Central memory CD8-positive, alpha-beta T cell (primary cell): ENCODE measurements at regions not wholly inside any gene's neighbourhood (a gene's known extent, or its start where the extent isn't known, plus 50 kb on each side); places are given as distances from the start of the nearest gene placed in this dataset.
A peak's percentile ranks its signal among the peaks of the same experiment; 100 is the strongest.

Experiments
- ATAC-seq: fragments of 150-1000 bp; cut with Tn5 transposase; replicated peaks from 2 replicates; pipeline ENCODE4 v1.10.0; 2022; ENCODE audit warnings: mild to moderate bottlenecking, moderate FRiP score, moderate number of reproducible peaks; ENCODE audit not compliant: poor library complexity, severe bottlenecking; ENCODE audit errors: extremely low read depth
- DNase-seq, 2 donors: peaks; one replicate each; pipeline ENCODE4 v3.0.0; 2021; ENCODE audit warnings: low spot score in 2 of 2
- H3K27ac Mint-ChIP-seq: one replicate; pipeline ENCODE4 v1.8.0; 2022; ENCODE audit warnings: low read depth, mild to moderate bottlenecking, moderate library complexity, mixed read lengths
- H3K27me3 Mint-ChIP-seq: one replicate; pipeline ENCODE4 v1.8.0; 2022; ENCODE audit warnings: mixed read lengths
- H3K36me3 Mint-ChIP-seq: one replicate; pipeline ENCODE4 v1.8.0; 2022; ENCODE audit warnings: mild to moderate bottlenecking, moderate library complexity, mixed read lengths; ENCODE audit not compliant: insufficient read depth
- H3K4me1 Mint-ChIP-seq: one replicate; pipeline ENCODE4 v1.8.0; 2022; ENCODE audit warnings: mixed read lengths
- H3K4me3 Mint-ChIP-seq: one replicate; pipeline ENCODE4 v1.8.0; 2022; ENCODE audit warnings: mild to moderate bottlenecking, moderate library complexity, mixed read lengths
- H3K9me3 Mint-ChIP-seq: one replicate; pipeline ENCODE4 v1.8.0; 2022; ENCODE audit warnings: mixed read lengths

DNA sequence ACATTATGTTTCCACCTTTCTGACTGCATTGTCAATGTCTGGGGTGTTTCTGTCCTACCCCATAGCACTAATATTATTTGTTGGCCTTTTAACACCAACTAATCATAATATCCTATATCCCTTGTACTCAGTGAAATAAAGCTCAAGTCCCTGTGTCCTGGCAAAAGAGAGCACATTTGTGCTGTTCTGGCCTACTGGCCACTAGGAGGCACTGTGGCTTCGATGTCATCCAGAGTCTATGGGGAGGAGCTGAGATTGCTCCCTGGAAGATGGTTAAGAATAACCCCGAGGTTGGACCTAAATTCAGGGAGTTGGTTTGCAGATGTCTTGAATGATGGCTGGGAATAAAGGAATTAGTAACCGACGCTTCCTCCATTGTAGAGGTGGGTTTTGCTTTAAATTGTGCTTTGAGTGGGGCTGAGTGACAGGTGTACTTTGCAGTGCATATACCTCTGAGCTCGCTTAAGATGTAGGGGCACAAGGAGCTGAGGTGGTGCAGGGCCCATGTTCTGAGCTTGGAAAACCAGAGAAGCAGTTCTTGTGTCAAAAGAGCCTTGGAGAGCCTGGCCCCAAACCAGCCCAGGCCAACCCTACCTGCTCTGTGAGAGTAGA lies 191.2 kb upstream of the PRSS1 start:
- Mint-ChIP-seq H3K9me3 (no peaks in the 10 kb centered on the region), H3K27me3 (peaks cover 24% of the 10 kb centered on the region), H3K4me3 (no peak overlapping the region), H3K36me3 (no peaks in the 10 kb centered on the region), H3K27ac (no peak overlapping the region), H3K4me1 (peaks cover 7% of the 10 kb centered on the region)
- no peak for DNase-seq
- no peak for ATAC-seq

GRCh38 chr7:142556740-142557139 lies 192.5 kb upstream of the PRSS1 start:
- no peak overlapping the region for H3K4me3 Mint-ChIP-seq
- H3K27ac Mint-ChIP-seq = no peak overlapping the region
- H3K36me3 Mint-ChIP-seq = no peaks in the 10 kb centered on the region
- peaks cover 24% of the 10 kb centered on the region for H3K27me3 Mint-ChIP-seq
- H3K9me3 Mint-ChIP-seq = no peaks in the 10 kb centered on the region
- ATAC-seq (no peak), DNase-seq (no peak)
- H3K4me1 Mint-ChIP-seq = peaks cover 1% of the 10 kb centered on the region

GRCh38 chr7:142554560-142555532 lies 194.4 kb upstream of the PRSS1 start:
- H3K36me3 Mint-ChIP-seq = no peaks in the 10 kb centered on the region
- no peak overlapping the region for H3K27ac Mint-ChIP-seq
- DNase-seq (no peak), ATAC-seq (no peak)
- peaks cover 24% of the 10 kb centered on the region for H3K27me3 Mint-ChIP-seq
- H3K4me1 Mint-ChIP-seq = no peaks in the 10 kb centered on the region
- H3K9me3 Mint-ChIP-seq = no peaks in the 10 kb centered on the region
- H3K4me3 Mint-ChIP-seq = no peak overlapping the region

DNA sequence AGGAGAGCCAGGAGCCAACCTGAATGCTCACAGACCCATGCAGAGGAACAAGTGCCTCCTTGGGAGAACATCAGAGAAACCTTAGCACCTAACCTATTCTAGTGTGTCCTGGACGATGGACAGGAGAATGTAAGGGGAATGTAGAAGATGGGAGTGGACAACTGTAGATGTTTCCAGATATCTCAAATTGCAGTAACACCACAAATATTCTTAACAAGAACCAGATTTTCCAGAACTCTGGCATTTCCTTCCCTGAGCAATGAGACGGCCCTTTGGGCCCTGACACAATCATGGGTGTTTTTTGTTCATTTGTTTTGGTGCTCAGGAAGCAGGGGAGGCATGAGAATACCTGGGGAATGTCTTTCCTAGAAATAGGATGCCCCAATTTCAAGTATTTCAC lies 196.1 kb upstream of the PRSS1 start:
- Mint-ChIP-seq H3K27me3 (peaks cover 24% of the 10 kb centered on the region), H3K9me3 (no peaks in the 10 kb centered on the region), H3K27ac (no peak overlapping the region), H3K36me3 (no peaks in the 10 kb centered on the region), H3K4me1 (no peaks in the 10 kb centered on the region), H3K4me3 (no peak overlapping the region)
- ATAC-seq (no peak), DNase-seq (no peak)

- H3K4me3 Mint-ChIP-seq = no peak overlapping the region
- H3K4me1 Mint-ChIP-seq = no peaks in the 10 kb centered on the region
- no peak overlapping the region for H3K27ac Mint-ChIP-seq
- ATAC-seq = no peak
- no peak for DNase-seq
- H3K27me3 Mint-ChIP-seq = no peaks in the 10 kb centered on the region
- no peaks in the 10 kb centered on the region for H3K36me3 Mint-ChIP-seq
- H3K9me3 Mint-ChIP-seq = no peaks in the 10 kb centered on the region
Observed at GRCh38 chr7:142548978-142549377, 200.3 kb upstream of the PRSS1 start.

DNA sequence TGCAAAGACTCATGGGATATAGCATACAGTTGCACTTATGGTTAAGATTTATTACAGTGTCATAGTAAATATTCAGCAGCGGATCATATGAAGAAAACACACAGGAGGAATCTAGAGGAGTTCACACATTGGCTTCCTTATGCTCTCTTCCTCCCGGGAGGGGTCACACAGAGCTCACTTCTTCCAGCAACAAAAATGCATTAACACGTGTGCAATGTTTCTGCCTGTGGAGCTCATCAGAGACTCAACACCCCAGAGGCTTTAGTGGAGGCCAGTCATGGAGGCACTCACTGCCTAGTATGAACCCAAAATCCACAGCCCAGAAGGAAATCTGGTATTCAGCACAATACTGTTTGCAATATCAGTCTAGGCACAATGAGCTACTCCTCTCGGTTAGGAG lies 202.8 kb upstream of the PRSS1 start:
- Mint-ChIP-seq H3K4me1 (no peaks in the 10 kb centered on the region), H3K4me3 (no peak overlapping the region), H3K27ac (no peak overlapping the region), H3K36me3 (no peaks in the 10 kb centered on the region), H3K27me3 (no peaks in the 10 kb centered on the region), H3K9me3 (no peaks in the 10 kb centered on the region)
- no peak for ATAC-seq
- no peak for DNase-seq

GRCh38 chr7:142542942-142543341 lies 206.3 kb upstream of the PRSS1 start:
- DNase-seq = no peak
- Mint-ChIP-seq H3K36me3 (no peaks in the 10 kb centered on the region), H3K4me1 (no peaks in the 10 kb centered on the region), H3K9me3 (no peaks in the 10 kb centered on the region), H3K27ac (no peak overlapping the region), H3K27me3 (no peaks in the 10 kb centered on the region), H3K4me3 (no peak overlapping the region)
- no peak for ATAC-seq

GRCh38 chr7:142542105-142542504 lies 207.2 kb upstream of the PRSS1 start:
- Mint-ChIP-seq H3K9me3 (no peaks in the 10 kb centered on the region), H3K36me3 (no peaks in the 10 kb centered on the region), H3K27me3 (no peaks in the 10 kb centered on the region), H3K4me3 (no peak overlapping the region), H3K4me1 (no peaks in the 10 kb centered on the region), H3K27ac (no peak overlapping the region)
- DNase-seq (no peak), ATAC-seq (no peak)

DNA sequence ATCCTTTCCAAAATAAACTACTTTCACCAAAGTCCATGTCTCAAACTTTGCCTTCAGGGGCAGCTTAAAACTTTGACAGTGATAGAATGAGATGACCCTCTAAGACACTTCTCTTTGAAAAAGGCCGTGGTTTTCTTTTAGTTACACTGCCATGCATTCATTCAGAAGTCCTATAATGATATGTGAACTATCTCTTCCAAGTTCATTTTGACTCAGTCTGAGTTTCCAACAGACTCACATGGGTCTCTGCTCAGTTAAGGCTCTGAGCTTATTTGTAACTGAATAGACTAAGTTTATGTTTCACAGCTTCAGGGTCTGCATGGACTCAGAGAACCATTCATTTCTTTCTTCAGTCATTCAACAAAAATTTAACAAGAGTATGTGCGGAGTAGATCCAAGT lies 208.9 kb upstream of the PRSS1 start:
- peaks cover 5% of the 10 kb centered on the region for H3K4me1 Mint-ChIP-seq

DNA sequence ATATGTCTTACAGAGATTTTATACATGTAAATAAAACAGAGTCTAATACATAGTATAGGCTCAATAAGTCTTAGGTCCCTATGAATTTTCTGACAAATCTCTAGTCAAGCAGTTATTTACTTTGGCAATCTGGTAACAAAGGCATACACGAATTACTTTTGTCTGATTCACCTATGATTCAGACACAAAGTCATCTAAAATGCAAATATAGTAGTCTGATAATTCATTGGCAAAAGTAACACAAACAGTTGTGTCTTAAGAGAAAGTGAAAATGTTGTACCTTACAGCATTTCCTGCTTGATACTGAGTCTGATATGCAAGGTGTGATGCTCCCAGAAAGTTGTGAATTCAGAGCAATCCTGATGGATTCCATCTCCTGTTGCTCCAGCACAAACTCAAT lies 209.4 kb upstream of the PRSS1 start:
- no peaks in the 10 kb centered on the region for H3K36me3 Mint-ChIP-seq
- H3K4me1 Mint-ChIP-seq = peaks cover 10% of the 10 kb centered on the region
- no peak for DNase-seq
- H3K27ac Mint-ChIP-seq = no peak overlapping the region
- no peaks in the 10 kb centered on the region for H3K9me3 Mint-ChIP-seq
- no peak overlapping the region for H3K4me3 Mint-ChIP-seq
- ATAC-seq = no peak
- H3K27me3 Mint-ChIP-seq = no peaks in the 10 kb centered on the region

More for the DNA sequence above, 208.9 kb upstream of the PRSS1 start:
- Mint-ChIP-seq H3K4me3 (no peak overlapping the region), H3K9me3 (no peaks in the 10 kb centered on the region), H3K36me3 (no peaks in the 10 kb centered on the region), H3K27me3 (no peaks in the 10 kb centered on the region), H3K27ac (no peak overlapping the region)
- DNase-seq (no peak), ATAC-seq (no peak)

- H3K27ac Mint-ChIP-seq = no peak overlapping the region
- ATAC-seq (no peak), DNase-seq (no peak)
Observed at GRCh38 chr7:142537760-142538159, 211.5 kb upstream of the PRSS1 start.

GRCh38 chr7:142535123-142535779 lies 214.0 kb upstream of the PRSS1 start:
- Mint-ChIP-seq H3K27ac (no peak overlapping the region), H3K27me3 (peaks cover 8% of the 10 kb centered on the region), H3K4me3 (peak overlapping the region; percentile 42), H3K4me1 (peaks cover 11% of the 10 kb centered on the region), H3K9me3 (no peaks in the 10 kb centered on the region), H3K36me3 (no peaks in the 10 kb centered on the region)
- ATAC-seq (peak; percentile 84), DNase-seq (peak; percentile 23)

More at GRCh38 chr7:142537760-142538159, 211.5 kb upstream of the PRSS1 start:
- Mint-ChIP-seq H3K4me1 (peaks cover 11% of the 10 kb centered on the region), H3K27me3 (no peaks in the 10 kb centered on the region), H3K36me3 (no peaks in the 10 kb centered on the region), H3K9me3 (no peaks in the 10 kb centered on the region), H3K4me3 (no peak overlapping the region)
